Stimulated activated CD8-positive, alpha-beta memory T cell treated with anti-CD3 and anti-CD28 coated beads, Interleukin-2, amount 100 ng/mL, for 48 hours (primary cell): ENCODE measurements at regions not wholly inside any gene's neighbourhood (a gene's known extent, or its start where the extent isn't known, plus 50 kb on each side); places are given as distances from the start of the nearest gene placed in this dataset.
"Not testable (repeated sequence)": the region's sequence is repeated elsewhere in the genome, so short reads cannot be mapped to it uniquely, and the experiment has no call there.

Experiments
- DNase-seq, 2 donors: peaks; one replicate each; pipeline ENCODE4 v3.0.0-alpha.2; 2020; ENCODE audit warnings: low read depth in 2 of 2

DNA sequence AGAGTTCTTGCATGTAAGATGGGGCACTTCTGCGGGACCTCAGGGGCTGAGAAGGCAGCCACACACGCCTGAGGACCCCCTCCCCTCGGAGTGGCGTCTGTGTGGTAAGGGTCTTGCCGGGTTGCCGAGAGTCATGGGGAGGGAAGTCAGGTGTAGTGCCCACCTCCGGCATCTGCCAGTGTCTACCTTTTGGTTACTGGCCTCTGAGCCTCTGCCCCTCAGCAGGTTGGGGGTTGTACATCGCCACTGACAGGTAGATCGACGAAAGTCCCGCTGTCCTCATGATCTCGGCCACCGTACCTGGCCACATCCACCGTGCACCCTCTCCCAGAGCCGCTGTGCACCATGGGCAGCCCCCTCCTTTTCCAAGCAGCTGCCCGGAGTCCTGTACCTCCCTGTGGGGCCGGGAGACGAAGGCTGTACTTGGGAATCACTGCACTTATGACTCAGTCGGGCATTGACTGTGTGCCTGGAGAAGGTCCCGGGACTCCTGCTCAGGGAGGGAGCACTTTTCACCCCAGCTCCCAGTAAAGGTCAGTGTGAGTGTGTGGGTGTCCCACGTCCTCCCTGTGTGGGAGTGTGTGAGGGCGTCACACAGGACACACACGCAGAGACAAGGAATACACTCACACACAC lies 332.4 kb upstream of the MYT1L start:
- no peak for DNase-seq

DNA sequence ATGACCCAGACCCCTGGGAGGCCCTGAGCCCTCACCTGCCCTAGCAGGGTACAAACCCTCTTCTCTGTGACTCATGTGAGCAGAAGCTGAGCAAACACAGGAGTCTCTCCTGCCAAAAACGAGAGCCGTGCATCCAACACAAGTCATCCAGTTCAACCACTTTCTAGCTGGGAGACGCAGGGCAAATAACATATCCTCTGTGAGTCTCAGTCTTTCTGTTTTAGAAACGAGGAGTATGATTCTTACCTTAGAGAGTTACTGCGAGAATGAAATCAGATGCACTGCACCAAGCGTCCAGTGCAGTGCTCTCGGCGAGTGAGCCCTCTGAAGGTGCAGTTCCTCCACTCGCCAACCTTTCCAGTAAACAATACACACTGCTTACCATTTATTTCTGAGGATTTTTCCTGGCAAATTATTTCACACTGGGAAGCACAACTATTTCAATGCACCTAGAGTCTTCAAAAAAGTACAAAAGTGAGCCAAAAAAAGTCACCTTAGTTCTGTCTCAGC lies 331.8 kb upstream of the MYT1L start:
- no peak for DNase-seq

DNA sequence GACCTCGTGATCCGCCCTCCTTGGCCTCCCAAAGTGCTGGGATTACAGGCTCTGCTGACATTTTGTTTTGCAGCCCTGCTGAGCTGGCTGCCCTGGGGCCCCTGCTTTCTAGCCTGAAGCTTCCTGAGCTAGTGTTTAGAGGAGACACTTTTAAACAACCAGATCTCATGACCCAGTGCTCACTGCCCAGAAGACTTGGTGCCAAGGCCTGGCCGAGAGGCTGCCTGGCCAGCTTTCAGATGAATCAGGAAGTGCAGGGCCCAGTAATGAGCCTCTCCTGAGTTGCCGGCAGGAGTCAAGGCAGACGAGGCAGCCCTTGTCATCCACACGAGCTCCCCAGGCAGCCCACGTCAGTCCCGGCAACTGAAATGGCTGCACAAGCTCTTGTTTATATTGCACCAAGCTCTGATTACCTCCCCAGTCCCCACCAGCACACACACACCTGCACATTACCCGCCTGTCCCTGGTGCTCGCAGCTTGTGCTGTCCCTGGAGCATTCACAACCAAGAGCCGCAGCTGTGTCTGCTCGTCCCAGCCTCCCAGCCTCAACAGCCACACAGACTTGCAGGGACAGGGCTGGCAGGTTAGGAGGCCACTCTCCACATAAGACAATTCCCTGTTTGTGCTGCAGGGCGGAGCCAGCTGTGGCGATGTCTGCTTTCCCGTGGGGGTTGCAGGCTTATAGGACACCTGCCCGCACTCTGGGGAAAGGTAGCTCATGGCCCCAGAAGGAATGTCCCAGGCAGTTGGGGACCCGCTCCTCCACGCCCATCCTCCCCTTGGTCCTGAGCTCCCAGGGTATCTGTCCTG lies 331.2 kb upstream of the MYT1L start:
- no peak for DNase-seq

DNA sequence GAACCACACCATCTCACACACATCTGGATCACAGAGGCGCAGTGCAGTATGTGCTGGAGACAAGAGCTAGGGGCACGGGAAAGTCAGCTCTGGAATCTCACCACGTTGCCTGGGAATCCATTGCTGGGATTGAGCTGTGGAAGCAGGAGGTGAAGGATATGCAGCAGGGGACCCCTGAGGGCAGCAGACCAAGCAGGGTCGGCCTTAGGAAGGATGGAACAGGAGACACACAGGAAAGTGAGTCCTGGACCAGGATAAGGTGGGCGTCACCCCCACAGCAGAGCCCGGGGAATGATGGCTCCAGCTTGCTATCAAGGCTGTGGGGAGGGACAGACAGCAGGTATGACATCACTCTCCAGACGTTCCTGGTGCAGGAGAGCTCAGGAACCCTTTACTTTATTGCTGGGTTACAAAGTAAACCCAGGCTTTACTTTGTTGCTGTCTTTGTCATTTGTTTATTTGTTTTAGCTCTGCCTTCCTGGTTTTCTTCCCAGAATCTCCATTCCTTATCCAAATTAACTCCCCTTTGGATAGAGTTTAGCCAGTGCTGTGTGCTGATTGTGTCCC lies 329.8 kb upstream of the MYT1L start:
- no peak for DNase-seq

DNA sequence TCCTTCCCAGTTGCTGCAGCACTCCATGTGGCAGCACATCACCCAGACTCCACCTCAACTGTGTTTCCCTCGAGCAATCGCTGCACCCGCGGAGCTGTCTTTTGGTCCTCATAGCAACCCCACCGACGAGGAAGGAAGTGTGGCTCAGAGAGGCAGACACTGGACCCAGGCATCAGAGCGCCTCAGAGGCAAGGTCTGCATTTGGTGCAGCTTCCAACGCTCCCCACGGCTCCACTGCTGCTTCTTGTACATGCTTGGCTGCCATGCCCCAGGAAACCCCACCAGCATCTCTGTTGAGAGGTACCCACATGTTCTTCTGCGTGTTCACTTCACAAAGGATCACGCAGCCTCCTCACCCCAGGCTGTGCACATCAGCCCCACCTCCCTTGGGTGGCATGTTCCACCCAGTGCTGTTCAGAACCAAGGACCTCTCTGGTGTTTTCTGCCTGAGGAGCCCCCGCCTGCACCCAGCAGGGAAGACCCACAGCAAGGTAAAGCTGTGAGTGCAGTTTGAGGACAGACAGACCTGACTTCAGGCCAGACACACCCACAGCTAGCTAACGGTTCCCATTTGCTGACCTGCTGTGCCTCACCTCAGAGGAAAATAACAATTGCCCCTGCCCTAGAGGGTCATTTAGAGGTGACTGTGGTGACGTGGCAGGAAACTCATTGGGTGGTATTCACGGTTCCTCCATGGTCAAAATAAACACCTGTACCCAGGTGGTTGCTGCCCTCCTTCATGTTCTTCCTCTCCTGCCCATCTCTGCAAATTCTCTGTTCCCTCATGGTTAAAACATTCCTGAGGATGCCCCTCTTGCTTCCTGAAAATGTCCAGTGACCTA lies 326.3 kb upstream of the MYT1L start:
- no peak for DNase-seq

DNA sequence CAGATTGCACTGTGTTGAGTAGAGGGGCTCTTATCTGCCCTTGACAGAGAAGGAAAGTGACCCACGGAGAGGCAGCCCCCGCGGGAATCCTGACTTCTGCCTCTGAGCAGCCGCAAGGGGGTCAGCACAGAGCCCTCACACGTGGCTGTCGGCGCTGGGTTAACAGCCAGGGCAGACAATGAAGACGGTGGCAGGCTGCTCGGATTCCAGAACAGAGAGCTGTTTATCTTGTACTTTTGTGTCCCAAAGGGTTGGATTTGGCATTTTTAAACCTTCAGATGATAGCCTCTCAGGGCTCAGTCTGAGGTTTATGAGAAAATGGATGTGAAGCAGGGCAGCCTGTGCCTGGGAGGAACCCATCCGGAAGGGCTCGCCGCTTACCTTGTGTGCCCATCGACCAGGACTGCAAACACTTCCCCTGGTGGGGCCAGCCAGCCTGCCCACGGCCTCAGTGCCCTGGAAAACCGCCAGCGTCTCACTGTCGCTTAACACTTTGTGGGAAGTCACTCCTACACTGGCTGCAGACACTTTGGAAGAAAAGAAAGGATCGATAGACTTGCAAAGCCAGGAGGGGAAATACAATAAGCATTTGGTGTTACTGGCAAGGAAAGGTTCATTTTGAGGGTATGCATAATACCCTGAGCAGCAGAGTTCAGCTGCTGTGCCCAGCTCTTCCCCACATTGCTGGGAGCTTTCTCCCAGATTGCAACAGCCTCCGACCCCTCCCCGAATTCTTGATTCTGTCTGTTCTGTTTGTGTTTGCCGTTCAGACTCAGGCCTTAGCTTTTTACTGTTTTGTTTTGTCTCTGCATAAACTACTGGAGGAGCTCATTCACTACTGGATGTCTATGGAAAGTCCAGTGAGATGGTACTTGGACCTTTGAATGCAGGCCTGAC lies 325.3 kb upstream of the MYT1L start:
- DNase-seq, result no peak

DNA sequence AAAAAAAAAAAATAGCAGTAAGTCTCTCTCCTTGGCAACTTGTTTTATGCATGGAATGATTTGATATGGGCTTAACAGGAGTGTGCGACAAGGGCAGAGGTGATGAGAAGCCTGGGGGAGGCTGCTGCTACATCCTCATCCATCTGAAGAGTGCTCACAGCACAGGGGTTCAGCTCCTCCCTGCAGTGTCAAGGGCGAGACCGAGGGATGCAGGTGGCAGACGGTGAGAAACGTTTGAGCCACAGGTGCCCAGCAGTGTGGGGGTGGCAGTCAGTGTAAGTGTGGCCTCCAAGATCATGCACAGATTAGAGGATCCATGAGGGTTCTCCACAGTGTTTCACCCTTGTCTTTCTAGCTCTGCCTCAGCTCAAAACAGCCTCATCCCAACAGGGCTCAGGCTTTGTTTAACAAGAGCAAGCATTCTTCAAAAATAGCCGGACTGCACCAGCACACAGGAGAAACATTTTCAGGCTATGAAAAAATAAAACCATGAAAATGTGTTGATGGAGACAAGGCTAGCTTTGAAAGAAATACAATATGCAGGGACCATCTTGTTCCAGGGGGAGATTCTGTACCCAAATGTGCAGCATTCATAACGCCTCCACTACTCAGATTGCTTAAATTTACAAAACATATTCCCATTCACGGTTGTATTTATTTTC lies 324.5 kb upstream of the MYT1L start:
- DNase-seq, result no peak

DNA sequence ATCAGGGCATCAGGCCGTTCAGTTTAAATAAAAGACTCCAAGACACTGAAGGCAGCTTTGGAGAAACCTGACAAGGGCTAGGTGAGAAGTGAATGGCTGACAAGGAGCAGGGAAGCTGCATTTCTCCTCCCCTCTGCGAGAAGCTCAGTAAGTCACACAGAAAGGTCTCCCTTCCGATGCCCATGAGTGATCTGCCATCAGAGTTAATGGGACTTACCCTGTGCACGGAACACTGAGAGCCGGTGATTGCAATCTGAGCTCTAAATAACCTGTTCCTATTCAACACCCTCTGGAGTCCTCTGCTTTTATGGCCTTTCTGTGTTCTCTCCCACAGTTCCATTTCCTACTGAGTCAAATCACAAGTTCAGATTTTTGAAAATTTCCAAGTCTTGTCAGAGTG lies 322.2 kb upstream of the MYT1L start:
- DNase-seq, result no peak

DNA sequence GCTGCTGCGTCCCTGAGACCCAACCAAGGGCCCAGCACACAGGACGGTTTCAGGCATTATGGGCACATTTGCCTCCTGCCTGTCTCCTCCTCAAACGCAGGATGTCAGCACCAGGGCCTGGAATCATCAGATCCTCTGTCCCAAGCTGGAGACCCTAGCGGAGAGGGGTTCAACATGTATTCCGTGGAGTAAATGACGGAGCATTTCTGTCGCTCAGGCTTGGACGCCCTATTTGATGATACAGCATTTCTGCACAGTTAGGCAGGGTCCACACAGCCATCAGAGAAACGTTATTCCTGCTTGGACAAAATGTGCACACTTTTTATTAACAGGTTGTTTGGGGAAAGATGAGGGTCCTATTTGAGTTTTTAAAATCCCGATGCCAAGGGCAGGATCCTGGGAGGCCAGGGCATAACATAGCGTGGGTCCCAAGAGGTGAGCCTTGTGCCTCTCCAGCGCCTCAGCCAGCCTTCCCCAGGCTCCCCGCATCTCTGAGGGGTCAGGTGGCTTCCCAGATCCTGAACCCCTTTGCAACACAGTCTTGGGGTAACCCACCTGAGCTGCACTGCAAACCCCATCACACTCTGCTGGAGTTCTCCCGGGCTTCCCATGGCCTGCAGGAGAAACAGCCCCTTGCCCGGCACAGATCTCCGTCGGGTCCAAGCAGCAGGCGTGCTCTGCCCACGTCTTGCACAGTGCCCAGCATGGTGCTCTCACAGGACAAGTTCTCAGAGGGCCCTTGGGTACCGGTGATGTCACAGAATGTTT lies 319.7 kb upstream of the MYT1L start:
- DNase-seq, result no peak

DNA sequence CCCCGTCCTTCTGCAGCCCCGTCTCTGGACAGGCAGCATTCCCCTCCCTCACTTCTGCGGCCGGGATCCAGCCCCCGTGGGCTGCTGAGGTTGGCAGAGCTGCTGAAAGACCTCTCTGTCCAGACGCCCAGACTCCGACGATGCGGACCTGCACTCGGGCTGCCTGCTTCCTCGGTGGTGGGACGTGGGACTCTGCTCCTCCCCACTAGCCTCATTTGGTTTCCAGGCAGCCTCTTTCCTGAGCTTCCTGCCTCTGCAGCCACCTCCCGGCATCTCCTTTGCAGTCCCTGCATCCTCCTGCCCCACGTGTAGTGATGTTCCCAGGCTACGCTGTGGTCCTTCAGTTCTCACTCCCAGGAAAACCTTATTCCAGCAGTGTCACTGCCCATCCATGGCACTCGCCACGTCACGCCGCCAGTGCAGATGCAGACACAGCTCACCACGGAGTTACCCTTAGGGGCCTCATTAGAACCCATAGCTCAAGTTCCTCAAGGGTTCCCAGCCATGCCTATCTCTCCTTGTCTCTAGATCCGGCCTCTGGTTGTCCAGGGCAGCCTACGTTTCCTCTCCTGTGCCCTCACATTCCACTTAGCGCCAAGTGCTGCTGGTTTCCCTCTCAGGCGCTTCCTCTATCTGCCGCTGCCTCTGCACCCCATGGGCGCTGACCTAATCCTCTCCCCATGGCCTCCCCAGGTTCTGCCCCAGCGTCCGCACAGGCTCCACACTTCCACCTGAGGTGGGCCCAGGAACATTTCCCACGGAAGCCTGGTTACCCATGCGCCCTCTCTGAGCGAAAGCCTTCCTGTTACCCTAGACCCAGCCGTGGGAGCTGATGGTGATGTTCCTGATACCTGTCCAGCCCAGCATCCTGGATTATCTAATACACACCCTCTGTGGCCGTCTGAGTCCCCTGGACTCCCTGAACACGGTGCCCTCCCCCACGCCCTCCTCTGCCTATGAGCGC lies 318.3 kb upstream of the MYT1L start:
- no peak for DNase-seq

DNA sequence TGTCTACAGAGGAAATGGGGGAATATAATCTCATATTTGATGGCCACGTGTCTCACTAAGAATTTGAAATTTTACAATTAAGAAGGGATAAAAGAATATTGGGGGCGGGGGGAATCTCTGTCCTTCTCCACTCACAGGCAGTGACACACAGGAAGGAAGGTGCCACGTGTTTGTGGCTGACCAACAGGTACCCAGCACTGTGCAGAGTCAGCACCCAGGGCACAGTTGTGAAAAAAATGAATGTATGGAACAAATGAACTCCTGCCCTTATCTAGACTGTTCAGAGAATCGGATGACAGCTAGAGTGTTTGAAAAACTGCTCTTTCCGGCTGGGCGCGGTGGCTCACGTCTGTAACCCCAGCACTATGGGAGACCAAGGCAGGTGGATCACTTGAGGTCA lies 317.0 kb upstream of the MYT1L start:
- no peak for DNase-seq

DNA sequence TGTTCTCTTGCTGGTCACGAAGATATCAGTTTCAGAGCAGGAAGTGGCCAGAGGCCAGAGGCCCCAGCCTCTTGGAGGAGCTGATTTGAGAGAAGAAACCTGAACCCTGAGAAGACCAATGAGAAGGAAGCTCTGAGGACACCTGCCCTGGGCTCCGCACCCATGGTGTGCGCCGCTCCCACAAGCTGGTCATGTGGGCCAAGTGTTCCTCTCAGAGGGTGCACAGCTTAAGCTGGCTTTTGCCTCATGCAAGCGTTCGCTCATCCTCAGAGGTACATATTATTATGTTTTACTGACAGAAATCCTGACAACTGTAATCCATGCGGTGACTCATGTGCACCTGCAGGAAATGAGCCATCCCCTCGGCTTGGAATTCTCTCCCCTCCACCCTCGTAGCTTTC lies 316.1 kb upstream of the MYT1L start:
- no peak for DNase-seq

DNA sequence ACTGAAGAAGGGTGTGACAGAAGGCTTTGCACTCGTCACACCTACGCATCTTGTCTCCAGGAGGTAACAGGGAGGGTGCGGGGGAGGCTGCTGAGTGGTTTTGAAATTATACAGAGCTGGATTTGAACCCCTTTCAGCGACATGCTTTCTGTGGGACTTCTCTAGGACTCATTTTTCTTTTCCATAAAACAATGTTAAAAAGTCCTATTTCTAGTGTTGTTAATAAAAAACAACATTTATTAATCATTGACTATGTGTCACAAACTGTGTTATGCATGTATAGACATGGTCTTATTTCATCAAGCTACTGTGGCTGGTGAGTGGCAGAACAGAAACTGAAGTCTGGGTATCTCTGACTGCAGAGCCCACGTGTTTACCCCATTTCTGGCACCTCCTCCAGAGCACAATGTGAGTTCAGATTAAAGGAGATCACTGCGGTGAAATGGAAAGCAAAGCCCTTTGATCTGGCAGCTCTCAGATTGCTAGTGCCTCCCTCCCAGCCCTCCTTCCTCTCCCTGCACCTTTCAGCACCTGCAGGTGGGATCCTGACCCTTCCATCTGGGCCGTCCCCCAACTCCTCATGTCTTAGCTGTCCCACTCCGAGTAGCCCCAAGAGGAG lies 315.5 kb upstream of the MYT1L start:
- DNase-seq, result peak in 1 of 2 donors; percentile 20

DNA sequence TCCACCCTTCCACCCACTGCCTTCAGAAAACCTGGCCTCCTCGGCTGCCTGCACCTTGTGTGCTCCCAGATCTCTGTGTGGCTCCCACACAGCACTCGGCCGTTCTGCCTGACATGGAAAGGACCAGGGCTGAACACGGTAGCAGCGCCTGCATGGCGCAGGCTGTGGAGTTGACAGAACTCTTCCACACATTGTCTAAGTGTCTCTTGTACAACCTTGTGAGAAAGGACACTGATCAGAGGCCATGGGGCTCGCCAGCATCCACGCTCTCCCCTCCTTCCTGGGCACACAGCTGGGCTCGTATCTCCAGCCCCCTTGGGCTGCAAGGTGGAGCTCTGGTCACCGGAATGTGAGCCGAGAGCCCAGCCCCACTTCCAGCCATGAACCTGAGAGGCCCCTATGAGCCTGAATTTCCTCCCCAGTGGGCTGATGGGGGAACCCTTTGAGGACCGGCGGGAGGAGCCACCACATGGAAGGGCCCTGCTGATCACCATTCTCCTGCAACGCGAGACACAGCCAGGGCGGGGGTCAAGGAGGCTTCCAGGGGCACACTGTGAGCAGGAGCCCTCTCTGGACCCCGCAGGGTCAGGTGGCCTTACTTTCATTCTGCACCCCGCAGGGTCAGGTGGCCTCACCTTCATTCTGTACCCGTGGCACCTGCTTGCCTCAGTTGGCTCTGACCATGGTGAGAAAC lies 314.2 kb upstream of the MYT1L start:
- no peak for DNase-seq

DNA sequence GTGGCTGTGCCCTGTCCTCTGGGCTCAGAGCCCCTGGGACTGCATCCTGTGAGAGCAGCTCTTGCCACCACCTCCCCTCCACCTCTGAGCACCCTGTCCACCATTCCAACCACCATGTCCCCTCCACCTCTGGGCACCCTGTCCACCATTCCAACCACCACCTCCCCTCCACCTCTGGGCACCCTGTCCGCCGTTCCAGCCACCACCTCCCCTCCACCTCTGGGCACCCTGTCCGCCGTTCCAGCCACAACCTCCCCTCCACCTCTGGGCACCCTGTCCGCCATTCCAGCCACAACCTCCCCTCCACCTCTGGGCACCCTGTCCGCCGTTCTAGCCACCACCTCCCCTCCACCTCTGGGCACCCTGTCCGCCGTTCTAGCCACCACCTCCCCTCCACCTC lies 313.7 kb upstream of the MYT1L start:
- not testable (repeated sequence) for DNase-seq

DNA sequence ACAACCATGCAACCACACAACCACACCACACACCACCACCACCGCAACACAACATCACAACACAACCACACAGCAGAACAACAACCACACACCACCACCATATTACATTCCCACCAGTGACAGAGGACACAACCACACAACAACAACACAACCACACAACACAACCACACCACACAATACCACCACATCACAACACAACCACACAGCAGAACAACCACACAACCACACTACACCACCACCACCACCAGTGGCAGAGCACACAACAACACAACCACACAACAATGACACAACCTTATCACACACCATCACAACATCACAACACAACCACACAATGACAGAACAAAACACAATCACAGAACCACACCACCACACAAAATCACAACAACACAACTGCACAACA lies 313.0 kb upstream of the MYT1L start:
- DNase-seq, result no peak
